ENCODE measurements at regions not wholly inside any gene's neighbourhood (a gene's known extent, or its start where the extent isn't known, plus 50 kb on each side); places are given as distances from the start of the nearest gene placed in this dataset.

DNA sequence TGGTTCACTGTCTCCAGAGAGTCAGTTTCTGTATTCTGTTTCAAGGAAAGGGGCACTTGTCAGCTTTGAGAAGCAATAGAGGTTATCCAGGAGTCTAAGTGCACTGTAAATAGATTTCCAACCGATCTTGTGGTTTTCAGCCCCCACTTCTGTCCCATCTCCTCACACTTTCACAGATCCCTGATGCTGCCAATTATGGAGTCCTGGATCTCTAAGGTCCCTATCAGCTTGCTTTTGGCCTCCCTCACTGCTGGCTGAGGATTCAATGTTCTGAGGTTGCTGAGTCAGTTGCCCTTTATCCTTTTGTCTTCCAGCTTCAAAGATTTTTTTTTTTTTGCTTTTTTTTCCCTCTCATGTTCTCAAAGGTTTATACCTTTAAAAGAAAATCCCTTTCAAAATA is 98.4 kb downstream of the DIRAS3 start (continued):
- TF ChIP-seq ATF3 (IDR thresholded peaks at IDR 0.05) = no peak
- TF ChIP-seq EZH2phosphoT487 (IDR thresholded peaks at IDR 0.05; ENCODE audit: borderline replicate concordance) = no peak

DNA sequence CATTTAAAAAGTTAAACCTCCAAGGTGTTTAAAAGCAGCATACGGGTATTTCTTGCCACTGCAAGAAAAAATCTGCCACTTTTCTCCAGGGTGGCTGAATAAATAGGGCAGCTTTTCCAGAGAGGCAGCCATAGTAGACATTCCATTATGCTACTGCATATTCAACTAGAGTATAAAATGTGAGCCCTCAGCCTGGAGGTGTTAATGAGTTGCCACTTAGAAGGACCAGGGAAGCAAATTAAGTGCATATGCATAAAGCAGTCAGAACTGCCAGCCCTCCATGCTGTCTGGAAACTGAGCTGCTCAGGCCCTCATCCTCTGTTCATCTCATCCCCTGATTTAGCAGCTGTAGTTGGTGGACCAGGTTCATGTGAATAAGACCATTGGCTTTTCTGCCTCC is 99.4 kb downstream of the DIRAS3 start:
- DNase-seq (ENCODE audit: low read depth, low spot score) = no peak
- Histone ChIP-seq H3K79me2 (ENCODE audit: insufficient read depth, low read length) (no peaks in the 10 kb centered on the region), H3K4me2 (ENCODE audit: low read length) (no peak overlapping the region), H3K36me3 (ENCODE audit: control insufficient read depth in 1 of 2, insufficient read depth in 2 of 2, low read length in 2 of 2) (no peaks in the 10 kb centered on the region), H3K9me2 (ENCODE audit: insufficient read depth) (no peaks in the 10 kb centered on the region), H3K27ac (ENCODE audit: low read depth, low read length) (no peak overlapping the region), H4K20me1 (ENCODE audit: insufficient read depth) (no peaks in the 10 kb centered on the region), H3K27me3 (ENCODE audit: insufficient read depth, low read length) (no peaks in the 10 kb centered on the region), H3K9me3 (ENCODE audit: control insufficient read depth in 1 of 2, insufficient read depth in 1 of 2, low read depth in 1 of 2, low read length in 2 of 2) (no peaks in the 10 kb centered on the region), H2AFZ (ENCODE audit: low read depth, low read length, poor library complexity, severe bottlenecking) (no peak overlapping the region), H3K4me1 (ENCODE audit: control insufficient read depth in 1 of 2, insufficient read depth in 2 of 2, low read length in 2 of 2) (no peaks in the 10 kb centered on the region), H3K9ac (ENCODE audit: low read length) (no peak overlapping the region), H3K4me3 (replicated peaks in 1 of 2; ENCODE audit: low read depth in 1 of 2, low read length in 2 of 2) (no peak overlapping the region)
- ChIA-PET RAD21 (ENCODE audit: low non-redundant PET in 1 of 2, low total read pairs in 2 of 2, uncharacterized antibody in 2 of 2, unreplicated experiment in 2 of 2) (no interaction called here), POLR2A (no interaction called here), CTCF (no interaction called here)
- TF ChIP-seq CEBPB (IDR thresholded peaks at IDR 0.05; ENCODE audit: low read depth) (no peak), REST (IDR thresholded peaks at IDR 0.05; ENCODE audit: low read depth) (no peak), JUND (IDR thresholded peaks at IDR 0.05) (no peak), EGR1 (IDR thresholded peaks at IDR 0.05; ENCODE audit: low read depth) (no peak), EZH2phosphoT487 (IDR thresholded peaks at IDR 0.05; ENCODE audit: borderline replicate concordance) (no peak), ELF1 (IDR thresholded peaks at IDR 0.05; ENCODE audit: borderline replicate concordance, low read depth) (no peak), TCF7L2 (IDR thresholded peaks at IDR 0.05; ENCODE audit: borderline replicate concordance, extremely low read depth, insufficient read depth, insufficient read length) (no peak), POLR2AphosphoS5 (IDR thresholded peaks at IDR 0.05; ENCODE audit: low read depth, low read length) (no peak), SP1 (IDR thresholded peaks at IDR 0.05; ENCODE audit: low read depth) (no peak), SIN3A (IDR thresholded peaks at IDR 0.05; ENCODE audit: low read depth) (no peak)
- intact Hi-C loops (cut with micrococcal nuclease) = no loop called here
- ATAC-seq = no peak
- no TSS peak for BruUV-seq (replicated peaks)
